ENCODE measurements at regions not wholly inside any gene's neighbourhood (a gene's known extent, or its start where the extent isn't known, plus 50 kb on each side); places are given as distances from the start of the nearest gene placed in this dataset.
"Not testable (repeated sequence)": the region's sequence is repeated elsewhere in the genome, so short reads cannot be mapped to it uniquely, and the experiment has no call there.

DNA sequence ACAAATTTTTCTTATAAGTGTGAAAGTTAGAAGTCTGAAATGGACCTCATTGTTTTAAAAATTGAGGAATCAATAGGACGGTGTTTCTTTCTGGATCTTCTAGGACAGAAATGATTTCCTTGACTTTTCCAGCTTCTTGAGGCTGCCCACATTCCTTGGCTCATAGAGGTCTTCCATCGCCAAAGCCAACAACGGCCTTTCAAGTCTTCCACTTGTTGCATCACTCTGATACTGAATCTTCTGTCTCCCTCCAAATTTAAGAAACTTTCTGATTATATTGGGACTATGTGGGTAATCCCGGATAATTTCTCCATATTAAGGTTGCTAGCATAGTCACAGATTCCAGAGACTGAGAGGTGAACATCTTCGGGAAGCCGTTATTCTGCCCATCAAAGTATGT is 595.4 kb upstream of the ADAMTS5 start:
- DNase-seq (ENCODE audit: low spot score): no peak
- intact Hi-C loops (cut with DNase I): loop anchor here (5.0 to 10.0 kb wide), 2 partner anchors 710 to 772 kb away; no protein-coding TSS in a partner anchor

DNA sequence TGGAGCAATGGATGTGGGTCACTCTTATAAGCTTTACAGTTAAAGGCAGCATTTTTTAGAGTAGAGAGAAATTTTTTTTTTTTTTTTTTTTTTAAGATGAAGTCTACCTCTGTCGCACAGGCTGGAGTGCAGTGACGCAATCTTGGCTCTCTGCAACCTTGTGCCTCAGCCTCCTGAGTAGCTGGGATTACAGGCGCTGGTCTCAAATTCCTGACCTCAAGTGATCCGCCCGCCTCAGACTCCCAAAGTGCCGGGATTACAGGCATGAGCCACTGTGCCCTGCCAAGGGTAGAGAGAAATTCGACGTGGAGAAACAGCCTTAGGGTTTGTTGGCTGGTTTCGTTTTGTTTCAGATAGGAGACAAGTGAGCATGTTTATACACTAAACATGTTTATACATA is 594.2 kb upstream of the ADAMTS5 start:
- intact Hi-C loops (cut with DNase I): loop anchor here (5.0 to 10.0 kb wide), 2 partner anchors 709 to 774 kb away; no protein-coding TSS in a partner anchor
- DNase-seq (ENCODE audit: low spot score): no peak

DNA sequence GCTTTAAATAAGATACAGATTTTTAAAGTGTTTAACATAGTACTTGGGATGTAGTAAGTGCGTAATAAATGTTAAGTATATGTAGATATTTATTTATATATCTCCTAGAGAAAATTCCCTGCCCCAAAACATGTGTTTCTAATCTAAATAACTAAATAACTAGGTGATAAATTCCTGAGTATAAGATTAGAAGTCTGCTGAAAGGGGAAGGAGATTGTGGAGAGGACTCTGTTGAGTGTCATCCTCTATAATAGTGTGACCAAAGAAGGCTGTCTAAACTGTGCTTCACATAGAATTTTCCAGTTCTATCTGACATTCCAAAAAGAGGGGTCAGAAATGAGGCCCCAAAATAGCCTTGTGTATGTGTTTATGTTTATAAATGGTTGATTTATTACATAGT is 590.5 kb upstream of the ADAMTS5 start:
- no peak for DNase-seq (ENCODE audit: low spot score)
- intact Hi-C loops (cut with DNase I): no loop called here

DNA sequence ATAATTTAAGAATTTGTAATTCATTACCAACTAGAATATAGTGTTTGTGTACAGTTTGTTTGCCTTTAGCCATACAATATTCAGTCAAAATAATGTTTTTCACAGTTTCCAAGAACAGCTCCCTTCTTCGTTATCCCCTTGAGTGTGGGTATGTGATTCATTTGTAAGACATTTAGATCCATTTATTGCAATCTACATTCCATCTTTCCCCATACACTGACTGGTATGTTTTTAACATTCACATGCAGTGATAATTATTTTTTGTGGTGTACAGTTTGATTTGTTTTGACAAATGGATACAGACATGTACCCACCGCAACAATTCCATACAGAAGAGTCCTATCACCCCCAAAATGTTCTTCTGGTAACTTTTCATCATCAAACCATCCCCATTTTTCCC is 589.1 kb upstream of the ADAMTS5 start:
- DNase-seq (ENCODE audit: low spot score): no peak
- intact Hi-C loops (cut with DNase I): no loop called here

DNA sequence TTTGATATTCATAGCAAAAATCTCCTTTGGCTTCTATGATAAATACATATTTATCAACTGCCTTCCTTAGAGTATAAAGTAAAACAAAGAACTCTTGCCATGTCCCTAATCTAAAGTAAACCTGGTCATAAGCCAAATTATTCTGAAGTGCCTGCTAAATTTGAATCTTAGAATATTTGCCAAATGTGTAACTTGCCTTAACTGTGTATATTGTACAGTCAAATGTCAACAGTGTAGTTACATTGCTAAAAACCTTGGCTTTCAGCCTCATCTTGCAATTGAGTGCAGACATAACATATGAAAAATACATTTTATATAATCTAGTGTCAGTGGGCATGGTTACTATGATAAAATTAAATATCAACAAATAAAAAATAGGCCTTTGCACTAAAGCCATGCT is 583.4 kb upstream of the ADAMTS5 start:
- intact Hi-C loops (cut with DNase I): no loop called here
- DNase-seq (ENCODE audit: low spot score): no peak

DNA sequence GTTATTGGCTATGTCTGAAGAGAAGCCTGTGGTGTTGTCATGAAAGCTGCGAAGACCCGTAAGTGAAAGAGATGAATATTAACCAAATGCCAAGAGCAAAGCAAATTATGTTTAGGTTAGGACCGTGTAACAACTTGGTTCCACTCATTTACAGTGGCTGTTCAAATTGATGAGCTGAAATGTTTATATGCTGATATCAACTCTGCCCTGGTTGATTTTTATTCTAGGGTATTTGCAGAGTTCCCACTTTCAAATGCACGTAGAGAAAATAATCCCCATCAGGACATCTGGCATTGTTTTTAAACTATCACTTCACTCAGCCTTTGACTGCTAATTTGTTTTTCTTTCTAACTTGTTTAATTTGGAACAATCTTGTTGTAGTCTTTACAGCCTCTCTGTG is 581.6 kb upstream of the ADAMTS5 start:
- intact Hi-C loops (cut with DNase I): no loop called here
- no peak for DNase-seq (ENCODE audit: low spot score)

DNA sequence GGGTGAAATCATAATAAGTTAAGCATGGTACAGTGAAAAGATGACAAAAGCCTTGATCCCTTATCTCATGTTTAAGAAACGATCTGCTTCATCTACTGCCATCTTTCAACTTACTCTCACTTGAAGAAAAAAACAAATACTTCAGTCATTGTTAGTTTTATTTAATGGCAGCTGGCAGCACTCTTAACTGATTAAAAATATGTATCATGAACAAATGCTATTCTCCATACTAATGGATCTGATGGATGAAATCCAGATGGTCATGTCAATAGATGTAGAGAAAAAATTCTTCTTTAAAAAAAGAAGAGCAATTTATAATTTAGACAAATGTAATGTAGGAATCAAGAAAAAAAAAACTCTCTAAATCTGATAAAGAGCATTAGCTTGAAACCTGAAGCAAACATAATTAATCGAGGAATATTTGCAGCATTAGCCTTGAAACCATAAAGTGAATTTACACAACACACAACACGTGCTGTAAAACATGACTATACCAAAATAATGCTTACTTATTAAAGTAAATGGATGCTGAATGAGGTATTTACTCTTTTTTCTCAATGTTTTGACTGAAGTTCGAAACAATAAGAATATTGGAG is 579.0 kb upstream of the ADAMTS5 start:
- intact Hi-C loops (cut with DNase I): no loop called here
- no peak for DNase-seq (ENCODE audit: low spot score)

DNA sequence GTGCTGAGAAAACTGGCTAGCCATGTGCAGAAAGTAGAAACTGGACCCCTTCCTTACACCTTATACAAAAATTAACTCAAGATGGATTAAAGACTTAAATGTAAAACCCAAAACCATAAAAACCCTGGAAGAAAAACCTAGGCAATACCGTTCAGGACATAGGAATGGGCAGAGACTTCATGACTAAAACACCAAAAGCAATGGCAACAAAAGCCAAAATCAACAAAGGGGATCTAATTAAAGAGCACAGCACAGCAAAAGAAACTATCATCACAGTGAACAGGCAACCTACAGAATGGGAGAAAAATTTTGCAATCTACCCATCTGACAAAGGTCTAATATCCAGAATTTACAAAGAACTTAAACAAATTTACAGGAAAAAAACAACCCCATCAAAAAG is 575.2 kb upstream of the ADAMTS5 start:
- intact Hi-C loops (cut with DNase I); DNase-seq (ENCODE audit: low spot score): not testable (repeated sequence)

DNA sequence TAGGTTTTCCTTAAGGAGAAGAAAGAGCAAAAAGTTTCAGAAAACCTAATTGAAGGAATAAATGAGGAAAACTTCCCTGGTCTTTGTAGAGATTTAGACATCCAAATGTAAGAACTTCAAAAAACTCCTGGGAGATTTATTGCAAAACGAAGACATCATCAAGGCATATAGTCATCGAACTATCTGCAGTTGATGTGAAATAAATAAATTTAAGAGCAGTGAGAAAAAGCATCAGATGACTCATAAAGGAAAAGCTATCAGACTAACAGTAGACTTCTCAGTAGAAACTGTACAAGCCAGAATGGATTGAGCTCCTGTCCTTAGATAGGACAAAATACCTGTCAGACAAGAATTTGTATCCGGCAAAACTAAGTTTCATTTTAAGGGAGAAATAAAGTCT is 569.4 kb upstream of the ADAMTS5 start:
- intact Hi-C loops (cut with DNase I): no loop called here
- DNase-seq (ENCODE audit: low spot score): no peak

DNA sequence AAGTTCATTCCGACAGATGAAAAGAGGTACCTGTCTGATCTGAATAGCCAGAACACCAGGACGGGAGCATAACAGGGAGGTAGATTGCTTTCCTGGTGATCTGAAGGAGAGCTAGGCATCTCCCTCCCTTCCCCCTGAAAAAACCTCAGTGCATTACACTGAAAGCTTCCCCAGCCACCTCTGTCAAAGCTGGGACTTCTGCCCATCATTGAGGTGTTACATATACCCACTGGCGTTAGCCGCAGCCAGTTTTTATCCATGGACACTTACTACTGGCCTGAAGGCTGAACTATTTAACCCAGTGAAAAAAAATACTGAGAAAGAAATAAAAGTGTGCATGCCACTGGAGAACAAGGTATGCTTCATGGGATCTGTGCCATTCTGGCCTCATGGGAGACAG is 568.3 kb upstream of the ADAMTS5 start:
- intact Hi-C loops (cut with DNase I): no loop called here
- DNase-seq (ENCODE audit: low spot score): no peak

DNA sequence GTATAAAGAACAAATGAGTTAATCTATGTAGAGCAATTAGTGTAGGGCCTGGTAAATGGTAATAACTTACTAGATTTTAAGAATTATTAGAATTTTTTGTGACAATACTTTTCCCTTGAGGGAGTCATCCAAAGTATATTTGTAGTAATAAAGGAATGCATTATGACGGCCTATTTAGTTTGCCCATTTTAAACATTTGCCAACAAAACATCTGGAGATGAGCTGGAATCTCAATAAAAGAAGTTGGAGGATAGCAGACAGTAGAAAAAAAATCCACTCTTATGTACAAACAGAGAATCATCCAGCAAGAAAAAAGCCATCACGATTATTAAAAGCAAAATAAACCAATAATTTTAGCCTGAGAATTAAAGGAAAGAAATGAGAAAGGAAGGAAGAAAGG is 567.3 kb upstream of the ADAMTS5 start:
- DNase-seq (ENCODE audit: low spot score): no peak
- intact Hi-C loops (cut with DNase I): no loop called here

DNA sequence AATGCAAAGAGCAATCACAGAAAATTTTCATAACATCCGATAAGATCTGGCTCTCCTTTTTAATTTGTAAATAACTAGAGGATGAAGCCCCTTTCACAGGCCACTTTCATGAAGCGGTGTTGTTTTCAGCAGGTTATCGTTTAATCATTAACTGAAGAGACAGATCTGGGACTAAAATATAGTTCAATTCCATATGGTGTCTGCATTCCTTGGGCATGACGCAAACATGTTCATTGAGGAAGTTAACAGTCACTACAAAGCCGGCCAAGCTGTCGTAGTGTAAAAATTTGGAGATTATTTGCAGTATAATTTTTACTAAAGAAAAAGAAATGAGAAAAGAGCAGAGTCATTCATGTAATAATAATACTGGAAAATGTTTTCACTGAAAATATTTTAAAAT is 565.2 kb upstream of the ADAMTS5 start:
- no peak for DNase-seq (ENCODE audit: low spot score)
- intact Hi-C loops (cut with DNase I): no loop called here

DNA sequence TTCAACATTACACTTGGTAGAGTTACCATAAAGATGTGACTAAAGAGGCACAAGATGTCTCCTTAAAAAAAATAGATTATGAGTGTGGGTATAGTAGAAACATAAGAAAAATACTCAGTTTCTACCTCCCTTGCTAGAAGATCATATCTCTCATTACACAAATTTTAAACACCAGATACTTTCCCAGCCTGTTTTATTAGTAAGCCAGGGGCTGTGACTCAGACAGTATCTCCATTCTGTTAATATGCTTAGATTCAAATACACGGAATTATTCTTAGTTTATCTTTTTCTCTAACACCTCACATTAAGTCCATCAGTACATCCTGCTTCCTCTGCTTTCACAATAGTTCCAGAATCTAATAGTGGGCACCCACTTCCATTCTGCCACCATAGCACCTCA is 561.8 kb upstream of the ADAMTS5 start:
- no peak for DNase-seq (ENCODE audit: low spot score)
- intact Hi-C loops (cut with DNase I): no loop called here

DNA sequence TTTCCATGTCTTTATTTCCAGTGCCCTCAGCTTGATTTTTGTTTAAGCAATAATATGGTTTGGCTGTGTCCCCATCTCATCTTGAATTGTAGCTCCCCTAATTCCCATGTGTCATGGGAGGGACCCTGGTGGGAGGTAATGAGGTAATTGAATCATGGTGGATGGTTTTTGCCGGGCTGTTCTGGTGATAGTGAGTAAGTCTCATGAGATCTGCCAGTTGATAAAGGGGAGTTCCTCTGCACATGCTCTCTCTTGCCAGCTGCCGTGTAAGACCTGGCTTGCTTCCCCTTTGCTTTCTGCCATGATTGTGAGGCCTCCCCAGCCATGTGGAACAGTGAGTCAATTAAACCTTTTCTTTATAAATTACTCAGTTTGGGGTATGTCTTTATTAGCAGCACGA is 559.6 kb upstream of the ADAMTS5 start:
- intact Hi-C loops (cut with DNase I): no loop called here
- DNase-seq (ENCODE audit: low spot score): no peak

DNA sequence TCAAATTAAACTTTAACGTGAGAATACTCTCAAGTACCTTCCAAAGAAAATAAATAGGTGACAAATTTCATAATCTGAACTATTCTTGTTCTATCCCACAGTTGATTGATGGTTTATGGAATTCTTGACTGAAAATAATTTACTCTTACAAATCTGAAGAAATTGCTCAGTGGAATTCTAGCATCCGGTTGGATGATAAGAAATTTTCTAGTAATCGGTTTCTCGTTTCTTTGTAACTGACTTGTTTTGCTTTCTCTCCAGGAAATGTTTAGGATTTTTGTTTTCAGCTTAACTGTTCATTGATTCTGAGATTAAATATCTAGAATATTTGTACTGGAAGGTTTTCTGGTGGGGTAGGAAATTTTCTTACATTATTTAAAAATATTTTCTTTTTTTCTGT is 558.9 kb upstream of the ADAMTS5 start:
- no peak for DNase-seq (ENCODE audit: low spot score)
- intact Hi-C loops (cut with DNase I): no loop called here

DNA sequence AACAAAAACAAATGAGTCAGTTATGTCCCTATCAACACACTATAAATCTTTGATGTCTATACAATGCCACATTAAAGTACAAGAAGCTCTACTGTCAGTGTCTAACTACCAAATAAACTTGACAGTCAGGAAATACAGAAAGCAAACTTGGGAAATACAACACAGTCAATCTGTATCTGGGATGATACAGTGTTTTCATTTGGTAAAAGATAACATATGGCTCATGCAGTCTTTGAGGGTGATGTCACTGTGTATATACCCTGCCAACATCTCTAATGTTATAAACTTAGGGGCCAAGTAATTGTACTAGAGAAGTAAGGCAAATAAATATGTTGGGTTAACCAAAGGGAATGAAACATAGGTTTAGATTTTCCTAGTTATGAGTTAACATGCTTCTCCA is 552.5 kb upstream of the ADAMTS5 start:
- intact Hi-C loops (cut with DNase I): no loop called here

DNA sequence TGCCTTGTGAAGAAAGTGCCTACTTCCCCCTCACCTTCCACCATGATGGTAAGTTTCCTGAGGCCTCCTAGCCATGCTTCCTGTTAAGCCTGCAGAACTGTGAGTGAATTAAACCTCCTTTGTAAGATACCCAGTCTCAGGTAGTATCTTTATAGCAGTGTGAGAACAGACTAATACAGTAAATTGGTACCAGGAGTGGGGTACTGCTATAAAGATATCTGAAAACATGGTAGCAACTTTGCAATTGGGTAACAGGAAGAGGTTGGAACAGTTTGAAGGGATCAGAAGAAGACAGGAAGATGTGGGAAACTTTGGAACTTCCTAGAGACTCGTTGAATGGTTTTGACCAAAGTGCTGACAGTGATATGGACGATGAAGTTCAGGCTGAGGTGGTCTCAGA is 550.3 kb upstream of the ADAMTS5 start:
- intact Hi-C loops (cut with DNase I); DNase-seq (ENCODE audit: low spot score): not testable (repeated sequence)

More for the DNA sequence above, 552.5 kb upstream of the ADAMTS5 start:
- DNase-seq (ENCODE audit: low spot score): no peak

DNA sequence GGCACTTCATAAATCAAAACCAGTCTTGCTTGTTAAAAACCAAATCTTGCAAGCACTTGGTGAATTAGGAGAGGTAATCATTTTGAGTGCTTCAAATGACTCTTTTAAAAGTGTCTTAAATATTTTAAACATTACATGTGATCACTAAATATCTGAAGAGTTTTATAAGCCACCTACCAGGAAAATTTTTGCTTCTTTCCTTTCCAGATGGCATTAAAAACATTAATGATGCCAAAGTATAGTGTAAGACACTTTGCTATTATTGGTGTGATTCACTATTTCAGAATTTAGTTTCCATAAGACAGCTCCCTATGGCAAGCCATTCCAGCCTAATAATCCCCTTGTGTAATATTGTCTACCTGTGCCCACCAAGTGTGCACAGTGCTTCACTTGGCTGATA is 548.8 kb upstream of the ADAMTS5 start:
- DNase-seq (ENCODE audit: low spot score): no peak
- intact Hi-C loops (cut with DNase I): no loop called here

DNA sequence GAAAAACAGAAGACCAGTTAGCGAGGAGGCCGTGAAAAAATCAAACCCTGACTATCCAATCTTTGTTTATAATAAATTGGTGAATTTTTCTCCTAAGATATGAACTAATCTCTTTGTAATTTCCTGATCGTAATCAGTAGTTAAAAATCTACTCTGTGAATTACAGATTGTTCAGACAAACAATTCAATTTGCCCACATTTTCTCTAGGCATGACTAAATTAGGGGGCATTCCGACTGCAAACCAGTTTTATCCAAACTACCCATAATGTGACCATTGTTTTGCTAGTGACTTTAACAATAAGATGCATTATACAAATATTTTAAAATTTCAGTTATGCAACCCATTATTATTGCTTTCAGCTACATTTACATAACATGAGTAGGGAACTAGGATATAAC is 546.9 kb upstream of the ADAMTS5 start:
- no peak for DNase-seq (ENCODE audit: low spot score)
- intact Hi-C loops (cut with DNase I): no loop called here

DNA sequence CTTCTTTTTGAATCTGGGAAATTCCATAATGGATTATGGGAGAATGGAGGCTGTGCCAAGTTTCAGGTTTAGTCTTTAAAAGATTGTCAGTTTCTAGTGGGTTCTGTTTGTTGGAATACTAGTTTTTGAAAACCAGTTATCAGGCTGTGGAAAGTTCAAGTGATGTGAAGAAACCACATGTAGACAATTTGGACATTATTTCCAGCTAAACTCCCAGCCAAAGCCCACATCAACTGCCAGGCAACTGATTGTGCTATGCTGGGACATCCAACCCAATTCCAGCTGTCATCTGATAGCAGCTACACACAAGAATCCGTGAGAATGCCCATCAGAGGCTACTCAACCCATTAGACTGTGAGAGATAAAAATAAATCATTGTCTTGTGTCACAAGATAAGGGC is 546.1 kb upstream of the ADAMTS5 start:
- DNase-seq (ENCODE audit: low spot score): no peak

DNA sequence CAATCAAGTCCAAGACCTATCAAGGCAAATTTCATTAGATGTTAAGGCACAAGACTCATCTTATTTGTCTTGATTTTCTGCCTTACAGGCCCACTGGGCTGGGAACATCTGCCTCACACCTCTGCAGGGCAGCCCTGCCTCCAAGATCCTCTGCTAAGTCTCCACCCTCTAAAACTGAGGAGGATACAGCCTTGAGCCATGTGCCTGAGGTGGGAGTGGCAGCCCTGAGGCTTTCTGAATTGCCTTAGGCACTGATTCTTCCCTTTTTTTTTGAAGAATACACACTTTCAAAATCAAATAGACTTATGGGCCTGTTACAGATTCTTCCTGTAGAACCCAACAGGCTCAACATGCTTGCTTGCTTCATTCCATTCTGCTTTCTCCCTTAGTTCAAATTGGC is 544.3 kb upstream of the ADAMTS5 start:
- no peak for DNase-seq (ENCODE audit: low spot score)
- intact Hi-C loops (cut with DNase I): no loop called here

More for the DNA sequence above, 546.1 kb upstream of the ADAMTS5 start:
- intact Hi-C loops (cut with DNase I): no loop called here

DNA sequence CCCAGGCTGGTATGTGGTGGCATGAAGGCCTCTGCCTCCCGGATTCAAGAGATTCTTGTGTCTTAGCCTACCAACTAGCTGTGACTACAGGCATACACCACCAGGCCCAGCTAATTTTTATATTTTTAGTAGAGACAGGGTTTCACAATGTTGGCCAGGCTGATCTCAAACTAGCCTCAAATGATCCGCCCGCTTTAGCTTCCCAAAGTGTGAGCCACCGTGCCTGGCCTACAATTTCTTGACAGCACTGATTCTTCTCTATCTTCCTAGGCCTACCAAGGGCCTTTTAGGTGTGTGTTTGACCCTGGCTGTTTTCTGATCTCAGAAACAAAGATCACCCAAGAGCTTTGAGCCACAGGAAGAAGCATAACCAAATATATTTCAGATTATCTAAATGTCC is 540.8 kb upstream of the ADAMTS5 start:
- DNase-seq (ENCODE audit: low spot score): no peak
- intact Hi-C loops (cut with DNase I): no loop called here

All from cardiac septum (tissue), 1 donor.